HUDEP-2 (cell line): ENCODE measurements at regions not wholly inside any gene's neighbourhood (a gene's known extent, or its start where the extent isn't known, plus 50 kb on each side); places are given as distances from the start of the nearest gene placed in this dataset.
"Not testable (repeated sequence)": the region's sequence is repeated elsewhere in the genome, so short reads cannot be mapped to it uniquely, and the experiment has no call there.

Experiments used
- DNase-seq, 76 experiments: peaks; one replicate each; lab custom pipeline; 2025; ENCODE audit not compliant: unreplicated experiment in 76 of 76; lab: John Stamatoyannopoulos, UW

- no peak for DNase-seq
Measured at GRCh38 chr18:55908901-55909366, 320.9 kb upstream of the TCF4 start.

GRCh38 chr18:55907453-55908175, 319.6 kb upstream of the TCF4 start:
- no peak for DNase-seq

GRCh38 chr18:55906536-55906935, 318.5 kb upstream of the TCF4 start:
- DNase-seq: no peak

GRCh38 chr18:55903911-55904310, 315.9 kb upstream of the TCF4 start:
- no peak for DNase-seq

GRCh38 chr18:55900380-55900779, 312.4 kb upstream of the TCF4 start:
- DNase-seq: no peak

- DNase-seq: no peak
Measured at GRCh38 chr18:55897091-55897689, 309.2 kb upstream of the TCF4 start.

GRCh38 chr18:55893948-55894347, 306.0 kb upstream of the TCF4 start:
- no peak for DNase-seq

GRCh38 chr18:55892862-55893813, 305.1 kb upstream of the TCF4 start:
- DNase-seq: not testable (repeated sequence)

- no peak for DNase-seq
Measured at GRCh38 chr18:55886886-55887285, 298.9 kb upstream of the TCF4 start.

- no peak for DNase-seq
Measured at GRCh38 chr18:55884498-55884897, 296.5 kb upstream of the TCF4 start.

- no peak for DNase-seq
Measured at GRCh38 chr18:55880617-55881016, 292.6 kb upstream of the TCF4 start.

- no peak for DNase-seq
Measured at GRCh38 chr18:55879331-55879730, 291.3 kb upstream of the TCF4 start.

- DNase-seq: no peak
Measured at GRCh38 chr18:55878224-55878623, 290.2 kb upstream of the TCF4 start.

- no peak for DNase-seq
Measured at GRCh38 chr18:55877321-55877720, 289.3 kb upstream of the TCF4 start.

- DNase-seq: no peak
Measured at GRCh38 chr18:55876254-55876653, 288.3 kb upstream of the TCF4 start.

- no peak for DNase-seq
Measured at GRCh38 chr18:55875371-55875901, 287.4 kb upstream of the TCF4 start.

GRCh38 chr18:55869556-55870501, 281.8 kb upstream of the TCF4 start:
- no peak for DNase-seq

GRCh38 chr18:55868909-55869308, 280.9 kb upstream of the TCF4 start:
- DNase-seq: no peak

- no peak for DNase-seq
Measured at GRCh38 chr18:55866886-55867285, 278.9 kb upstream of the TCF4 start.

GRCh38 chr18:55866006-55866405, 278.0 kb upstream of the TCF4 start:
- DNase-seq: no peak
